ENCODE measurements at regions not wholly inside any gene's neighbourhood (a gene's known extent, or its start where the extent isn't known, plus 50 kb on each side); places are given as distances from the start of the nearest gene placed in this dataset.

- TF ChIP-seq EZH2 (IDR thresholded peaks at IDR 0.05; ENCODE audit: insufficient read depth, poor library complexity, severe bottlenecking): no peak
- no peak for TF ChIP-seq EZH2phosphoT487 (IDR thresholded peaks at IDR 0.05; ENCODE audit: insufficient read depth, low read depth)
Measured at GRCh38 chr1:98493469-98493868, 168.1 kb upstream of the SNX7 start.
